ENCODE measurements at regions not wholly inside any gene's neighbourhood (a gene's known extent, or its start where the extent isn't known, plus 50 kb on each side); places are given as distances from the start of the nearest gene placed in this dataset.

- H3K4me1 ChIP-seq (ENCODE audit: control insufficient read depth, insufficient read depth, low read length): no peaks in the 10 kb centered on the region
- no peak for DNase-seq
- no peak overlapping the region for H3K9ac ChIP-seq (ENCODE audit: extremely low read depth, low read length, poor library complexity, severe bottlenecking)
- H3K27me3 ChIP-seq (ENCODE audit: control insufficient read depth, insufficient read depth, low read length, poor library complexity, severe bottlenecking): no peaks in the 10 kb centered on the region
- no peak overlapping the region for H3K27ac ChIP-seq (ENCODE audit: low read depth, low read length)
- H3K9me3 Mint-ChIP-seq: peaks cover 24% of the 10 kb centered on the region
- H3K27ac Mint-ChIP-seq: no peak overlapping the region
- 90 to 93% methylated on average over 2 to 3 of the region's 3 CpGs for WGBS, 2 experiments (ENCODE audit: insufficient coverage in 1 of 2, insufficient read length in 1 of 2)
- H3K4me1 Mint-ChIP-seq: no peaks in the 10 kb centered on the region
- H3K36me3 Mint-ChIP-seq (ENCODE audit: low read depth): no peaks in the 10 kb centered on the region
- no peak overlapping the region for H3K4me3 ChIP-seq (ENCODE audit: low read length)
- H3K4me3 Mint-ChIP-seq: no peak overlapping the region
- TF ChIP-seq CTCF (conservative IDR thresholded peaks at IDR 0.05): no peak
- H3K27me3 Mint-ChIP-seq (ENCODE audit: insufficient read depth): no peaks in the 10 kb centered on the region
- peaks cover 37% of the 10 kb centered on the region for H3K9me3 ChIP-seq (ENCODE audit: control insufficient read depth, low read length)
- no peaks in the 10 kb centered on the region for H3K36me3 ChIP-seq (ENCODE audit: control insufficient read depth, insufficient read depth, low read length)
Measured at GRCh38 chr15:60275624-60276023, 122.2 kb downstream of the ANXA2 start.

- Histone ChIP-seq H3K36me3 (ENCODE audit: control insufficient read depth, insufficient read depth, low read length) (no peaks in the 10 kb centered on the region), H3K9ac (ENCODE audit: extremely low read depth, low read length, poor library complexity, severe bottlenecking) (no peak overlapping the region), H3K4me1 (ENCODE audit: control insufficient read depth, insufficient read depth, low read length) (no peaks in the 10 kb centered on the region), H3K9me3 (ENCODE audit: control insufficient read depth, low read length) (peaks cover 49% of the 10 kb centered on the region), H3K4me3 (ENCODE audit: low read length) (no peak overlapping the region), H3K27ac (ENCODE audit: low read depth, low read length) (no peak overlapping the region), H3K27me3 (ENCODE audit: control insufficient read depth, insufficient read depth, low read length, poor library complexity, severe bottlenecking) (no peaks in the 10 kb centered on the region)
- no peak for TF ChIP-seq CTCF (conservative IDR thresholded peaks at IDR 0.05)
- Mint-ChIP-seq H3K4me1 (no peaks in the 10 kb centered on the region), H3K4me3 (no peak overlapping the region), H3K36me3 (ENCODE audit: low read depth) (no peaks in the 10 kb centered on the region), H3K9me3 (peaks cover 19% of the 10 kb centered on the region), H3K27me3 (ENCODE audit: insufficient read depth) (no peaks in the 10 kb centered on the region), H3K27ac (no peak overlapping the region)
- DNase-seq: no peak
- 72 to 88% methylated on average over 4 to 6 of the region's 6 CpGs for WGBS, 2 experiments (ENCODE audit: insufficient coverage in 1 of 2, insufficient read length in 1 of 2)
Measured at GRCh38 chr15:60278879-60279278, 118.9 kb downstream of the ANXA2 start.

GRCh38 chr15:60280259-60280658 is 117.5 kb downstream of the ANXA2 start:
- no peaks in the 10 kb centered on the region for H3K36me3 Mint-ChIP-seq (ENCODE audit: low read depth)
- no peak overlapping the region for H3K27ac Mint-ChIP-seq
- no peaks in the 10 kb centered on the region for H3K27me3 ChIP-seq (ENCODE audit: control insufficient read depth, insufficient read depth, low read length, poor library complexity, severe bottlenecking)
- no peak overlapping the region for H3K4me3 ChIP-seq (ENCODE audit: low read length)
- no peak overlapping the region for H3K4me3 Mint-ChIP-seq
- no peaks in the 10 kb centered on the region for H3K4me1 Mint-ChIP-seq
- no peak for TF ChIP-seq CTCF (conservative IDR thresholded peaks at IDR 0.05)
- no peak for DNase-seq
- H3K9me3 ChIP-seq (ENCODE audit: control insufficient read depth, low read length): peaks cover 56% of the 10 kb centered on the region
- no peak overlapping the region for H3K27ac ChIP-seq (ENCODE audit: low read depth, low read length)
- peaks cover 21% of the 10 kb centered on the region for H3K9me3 Mint-ChIP-seq
- H3K27me3 Mint-ChIP-seq (ENCODE audit: insufficient read depth): no peaks in the 10 kb centered on the region
- H3K36me3 ChIP-seq (ENCODE audit: control insufficient read depth, insufficient read depth, low read length): no peaks in the 10 kb centered on the region
- H3K4me1 ChIP-seq (ENCODE audit: control insufficient read depth, insufficient read depth, low read length): no peaks in the 10 kb centered on the region
- H3K9ac ChIP-seq (ENCODE audit: extremely low read depth, low read length, poor library complexity, severe bottlenecking): no peak overlapping the region
- WGBS, 2 experiments (ENCODE audit: insufficient coverage in 1 of 2, insufficient read length in 1 of 2): 63 to 97% methylated on average over 1 to 2 of the region's 2 CpGs
